Left lung (tissue), 4 donors: ENCODE measurements at regions not wholly inside any gene's neighbourhood (a gene's known extent, or its start where the extent isn't known, plus 50 kb on each side); places are given as distances from the start of the nearest gene placed in this dataset.

Experiments
- ATAC-seq: fragments of 200-7000 bp; cut with Tn5 transposase; one replicate; pipeline ENCODE4 v1.9.1; 2020; ENCODE audit warnings: moderate library complexity
- DNase-seq, 4 donors: peaks; one replicate each; pipeline ENCODE4 v3.0.0-alpha.2; 2013 to 2020
- H3K27ac ChIP-seq, 2 donors: fragments of 200-600 bp; sonication (generic) in 1 of 2; one replicate each; pipeline versions ENCODE4 v1.5.0 to v1.8.0; 2020 to 2021
- H3K27me3 ChIP-seq, 2 donors: fragments of 200-600 bp; sonication (generic) in 1 of 2; one replicate each; pipeline versions ENCODE4 v1.5.0 to v1.8.0; 2020 to 2021
- H3K36me3 ChIP-seq, 2 donors: fragments of 200-600 bp; sonication (generic) in 1 of 2; one replicate each; pipeline versions ENCODE4 v1.5.0 to v1.8.0; 2020 to 2021
- H3K4me1 ChIP-seq, 2 donors: fragments of 200-600 bp; one replicate each; pipeline ENCODE4 v1.8.0; 2021
- H3K4me3 ChIP-seq, 2 donors: fragments of 200-600 bp; sonication (generic) in 1 of 2; one replicate each; pipeline versions ENCODE4 v1.5.0 to v1.8.0; 2020 to 2021; ENCODE audit warnings: mild to moderate bottlenecking in 1 of 2
- H3K9me3 ChIP-seq, 2 donors: fragments of 200-600 bp; sonication (generic) in 1 of 2; one replicate each; pipeline versions ENCODE4 v1.5.0 to v1.8.0; 2020 to 2021
- CTCF ChIP-seq, 2 donors: fragments of 200-600 bp; sonication (generic) in 1 of 2; IDR thresholded peaks; one replicate each; pipeline versions ENCODE4 v1.5.0 to v1.8.0; 2021; ENCODE audit warnings: antibody characterized with exemption in 2 of 2
- intact Hi-C, 2 donors: fragments of 100-400 bp; cut with DNase I; formaldehyde crosslinking; loops; one replicate each; pipeline versions ENCODE4 v1.11.2 to v1.14.2; 2022
- donor health status: DM: no; HTN: yes; CAD: no.
- donor health status: DM: no; HTN: no; CAD: no.

- no peak overlapping the region for H3K27ac ChIP-seq
- H3K9me3 ChIP-seq, result peaks cover 0 to 18% of the 10 kb centered on the region in 2 donors
- intact Hi-C loops, result no loop called here
- no peaks in the 10 kb centered on the region for H3K36me3 ChIP-seq
- H3K4me1 ChIP-seq, result no peaks in the 10 kb centered on the region
- DNase-seq (no peak), ATAC-seq (no peak)
- no peaks in the 10 kb centered on the region for H3K27me3 ChIP-seq
- no peak for TF ChIP-seq CTCF (IDR thresholded peaks at IDR 0.05)
- no peak overlapping the region for H3K4me3 ChIP-seq
These were observed 397.2 kb downstream of the TCERG1L start for GRCh38 chr10:130914367-130914766.

- no peak overlapping the region for H3K27ac ChIP-seq
- DNase-seq (no peak), ATAC-seq (no peak)
- H3K4me1 ChIP-seq, result no peaks in the 10 kb centered on the region
- no peak overlapping the region for H3K4me3 ChIP-seq
- H3K36me3 ChIP-seq, result no peaks in the 10 kb centered on the region
- H3K27me3 ChIP-seq, result no peaks in the 10 kb centered on the region
- TF ChIP-seq CTCF (IDR thresholded peaks at IDR 0.05), result no peak
- intact Hi-C loops, result no loop called here
- peaks cover 0 to 18% of the 10 kb centered on the region in 2 donors for H3K9me3 ChIP-seq
These were observed 396.5 kb downstream of the TCERG1L start for GRCh38 chr10:130915065-130915464.

- H3K4me1 ChIP-seq, result no peaks in the 10 kb centered on the region
- intact Hi-C loops, result no loop called here
- H3K36me3 ChIP-seq, result no peaks in the 10 kb centered on the region
- DNase-seq (no peak), ATAC-seq (no peak)
- TF ChIP-seq CTCF (IDR thresholded peaks at IDR 0.05), result no peak
- peaks cover 0 to 13% of the 10 kb centered on the region in 2 donors for H3K27me3 ChIP-seq
- H3K9me3 ChIP-seq, result no peaks in the 10 kb centered on the region
- no peak overlapping the region for H3K27ac ChIP-seq
- no peak overlapping the region for H3K4me3 ChIP-seq
These were observed 390.1 kb downstream of the TCERG1L start for GRCh38 chr10:130921461-130921860.

GRCh38 chr10:130921911-130922440 is 389.5 kb downstream of the TCERG1L start:
- Histone ChIP-seq H3K9me3 (no peaks in the 10 kb centered on the region), H3K4me3 (no peak overlapping the region), H3K27me3 (peaks cover 0 to 13% of the 10 kb centered on the region in 2 donors), H3K4me1 (no peaks in the 10 kb centered on the region), H3K27ac (no peak overlapping the region), H3K36me3 (no peaks in the 10 kb centered on the region)
- no peak for ATAC-seq
- no peak for TF ChIP-seq CTCF (IDR thresholded peaks at IDR 0.05)
- no peak for DNase-seq
- intact Hi-C loops, result no loop called here

- H3K4me1 ChIP-seq, result no peaks in the 10 kb centered on the region
- H3K36me3 ChIP-seq, result no peaks in the 10 kb centered on the region
- ATAC-seq (no peak), DNase-seq (no peak)
- peaks cover 0 to 19% of the 10 kb centered on the region in 2 donors for H3K27me3 ChIP-seq
- no peak overlapping the region for H3K27ac ChIP-seq
- no peaks in the 10 kb centered on the region for H3K9me3 ChIP-seq
- H3K4me3 ChIP-seq, result no peak overlapping the region
- no peak for TF ChIP-seq CTCF (IDR thresholded peaks at IDR 0.05)
- intact Hi-C loops, result no loop called here
These were observed 387.9 kb downstream of the TCERG1L start for GRCh38 chr10:130923596-130923995.
